Hepatocyte (in vitro differentiated cells): ENCODE measurements at regions not wholly inside any gene's neighbourhood (a gene's known extent, or its start where the extent isn't known, plus 50 kb on each side); places are given as distances from the start of the nearest gene placed in this dataset.

Experiments used
- DNase-seq: peaks from one replicate; pipeline ENCODE4 v3.0.0-alpha.2; 2016; ENCODE audit warnings: low spot score
- H2AFZ ChIP-seq: fragments of 200-600 bp; sonication (generic); 2 replicates; pipeline ENCODE4 v1.6.0; 2016; ENCODE audit warnings: antibody characterized with exemption, mild to moderate bottlenecking
- H3K27ac ChIP-seq: fragments of 200-600 bp; sonication (generic); 2 replicates; pipeline ENCODE4 v1.5.1; 2016; ENCODE audit warnings: mild to moderate bottlenecking
- H3K27me3 ChIP-seq: fragments of 200-600 bp; sonication (generic); 2 replicates; pipeline ENCODE4 v1.6.1; 2016
- H3K36me3 ChIP-seq: fragments of 200-600 bp; sonication (generic); replicated peaks from 2 replicates; pipeline ENCODE4 v1.5.1; 2016; ENCODE audit warnings: low read depth; ENCODE audit not compliant: insufficient read depth
- H3K4me1 ChIP-seq: fragments of 200-600 bp; sonication (generic); 2 replicates; pipeline ENCODE4 v1.5.1; 2016; ENCODE audit warnings: mild to moderate bottlenecking, moderate library complexity; ENCODE audit not compliant: insufficient read depth
- H3K4me2 ChIP-seq: fragments of 200-600 bp; sonication (generic); 2 replicates; pipeline ENCODE4 v1.6.0; 2016
- H3K4me3 ChIP-seq: fragments of 200-600 bp; sonication (generic); 2 replicates; pipeline ENCODE4 v1.5.1; 2016; ENCODE audit warnings: mild to moderate bottlenecking
- H3K79me2 ChIP-seq: fragments of 200-600 bp; sonication (generic); 2 replicates; pipeline ENCODE4 v1.6.0; 2017; ENCODE audit warnings: mild to moderate bottlenecking
- H3K9me2 ChIP-seq: fragments of 200-600 bp; sonication (generic); replicated peaks from 2 replicates; pipeline ENCODE4 v1.6.0; 2017; ENCODE audit warnings: mild to moderate bottlenecking; ENCODE audit not compliant: insufficient read depth
- H3K9me3 ChIP-seq: fragments of 200-600 bp; sonication (generic); 2 replicates; pipeline ENCODE4 v1.5.1; 2016; ENCODE audit warnings: low read depth, mild to moderate bottlenecking
- H4K20me1 ChIP-seq: fragments of 200-600 bp; sonication (generic); 2 replicates; pipeline ENCODE4 v1.6.0; 2016; ENCODE audit warnings: mild to moderate bottlenecking; ENCODE audit not compliant: insufficient read depth, poor library complexity, severe bottlenecking
- CTCF ChIP-seq: fragments of 200-600 bp; sonication (generic); IDR thresholded peaks from 2 replicates; pipeline ENCODE4 v1.5.1; 2016; ENCODE audit warnings: antibody characterized with exemption, mild to moderate bottlenecking; ENCODE audit not compliant: poor library complexity
- EZH2 ChIP-seq: fragments of 200-600 bp; sonication (generic); IDR thresholded peaks from 2 replicates; pipeline ENCODE4 v1.6.1; 2016; ENCODE audit warnings: antibody characterized with exemption, mild to moderate bottlenecking, borderline replicate concordance
- EZH2phosphoT487 ChIP-seq: fragments of 200-600 bp; sonication (generic); IDR thresholded peaks from one replicate; pipeline ENCODE4 v1.6.1; 2018; ENCODE audit warnings: antibody characterized with exemption, mild to moderate bottlenecking, low read depth, moderate library complexity; ENCODE audit not compliant: unreplicated experiment, severe bottlenecking
- WGBS: methylation state at CpG from one replicate; pipeline ENCODE4 v1.1.6; 2016; ENCODE audit warnings: low lambda C conversion rate; ENCODE audit errors: missing lambda C conversion rate; 5-methylcytosine and 5-hydroxymethylcytosine counted together

DNA sequence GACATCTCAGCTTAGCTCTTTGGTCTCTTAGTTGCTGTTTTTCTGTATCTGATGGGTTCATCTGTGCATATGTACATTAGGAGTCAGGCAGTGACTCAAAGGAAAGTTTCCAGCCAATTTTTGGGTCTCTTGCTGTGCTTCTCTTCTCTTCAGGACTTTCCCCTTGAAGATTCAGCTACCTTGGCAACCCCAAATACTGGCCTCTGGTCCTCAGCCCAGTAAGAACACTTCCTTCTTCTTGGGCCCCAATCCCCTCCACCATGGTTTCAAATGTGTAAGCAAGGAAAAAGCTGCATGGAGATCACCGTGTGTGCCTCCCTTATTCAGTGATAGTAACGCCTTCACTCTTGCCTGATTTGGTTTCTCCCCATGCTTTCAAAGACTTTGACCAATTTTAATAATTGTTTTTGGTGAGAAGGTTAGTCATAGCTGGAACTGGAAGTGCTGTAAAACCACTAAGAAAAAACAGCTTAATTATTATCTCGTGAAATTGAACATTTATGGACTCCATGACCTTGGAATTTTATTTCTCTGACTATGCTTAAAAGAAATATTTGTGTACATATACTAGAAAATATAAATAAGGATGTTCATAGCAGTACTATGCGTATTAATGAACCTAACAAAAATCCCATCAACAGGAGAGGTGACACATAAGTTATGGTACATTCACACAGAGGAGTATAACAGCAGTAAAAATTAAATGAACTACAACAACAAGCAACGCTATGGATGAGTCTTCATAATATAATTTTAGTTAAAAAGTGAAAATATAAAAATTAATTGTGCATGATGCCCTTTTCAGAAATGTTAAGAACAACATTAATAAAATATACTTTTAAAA is 125.3 kb upstream of the BCL6 start:
- Histone ChIP-seq H3K9me3 (no peaks in the 10 kb centered on the region), H2AFZ (no peak overlapping the region), H3K9me2 (no peaks in the 10 kb centered on the region), H3K4me2 (no peak overlapping the region), H4K20me1 (no peaks in the 10 kb centered on the region), H3K27me3 (no peaks in the 10 kb centered on the region), H3K36me3 (no peaks in the 10 kb centered on the region), H3K4me3 (no peak overlapping the region), H3K27ac (no peak overlapping the region), H3K79me2 (no peaks in the 10 kb centered on the region), H3K4me1 (no peaks in the 10 kb centered on the region)
- 90% methylated on average over 5 of the region's 5 CpGs for WGBS
- TF ChIP-seq EZH2phosphoT487 (no peak), CTCF (no peak), EZH2 (no peak)
- no peak for DNase-seq

- Histone ChIP-seq H3K27ac (no peak overlapping the region), H2AFZ (no peak overlapping the region), H3K36me3 (no peaks in the 10 kb centered on the region), H3K4me3 (no peak overlapping the region), H3K9me2 (no peaks in the 10 kb centered on the region), H3K79me2 (no peaks in the 10 kb centered on the region), H3K27me3 (no peaks in the 10 kb centered on the region), H3K4me1 (no peaks in the 10 kb centered on the region), H4K20me1 (no peaks in the 10 kb centered on the region), H3K9me3 (no peaks in the 10 kb centered on the region), H3K4me2 (no peak overlapping the region)
- no peak for DNase-seq
- no peak for TF ChIP-seq EZH2phosphoT487
- no peak for TF ChIP-seq CTCF
- TF ChIP-seq EZH2: no peak
Measured at GRCh38 chr3:187871204-187871591, 125.9 kb upstream of the BCL6 start.

- 81% methylated on average over 1 of the region's 1 CpG for WGBS
- no peaks in the 10 kb centered on the region for H3K79me2 ChIP-seq
Measured at GRCh38 chr3:187871848-187872247, 126.6 kb upstream of the BCL6 start.

More at GRCh38 chr3:187871848-187872247, 126.6 kb upstream of the BCL6 start:
- no peak overlapping the region for H2AFZ ChIP-seq
- TF ChIP-seq CTCF (no peak), EZH2 (no peak), EZH2phosphoT487 (no peak)
- H3K4me1 ChIP-seq: no peaks in the 10 kb centered on the region
- no peak overlapping the region for H3K4me2 ChIP-seq
- H3K9me2 ChIP-seq: no peaks in the 10 kb centered on the region
- DNase-seq: no peak
- no peaks in the 10 kb centered on the region for H3K36me3 ChIP-seq
- H3K27me3 ChIP-seq: no peaks in the 10 kb centered on the region
- H3K9me3 ChIP-seq: no peaks in the 10 kb centered on the region
- no peak overlapping the region for H3K27ac ChIP-seq
- no peaks in the 10 kb centered on the region for H4K20me1 ChIP-seq
- H3K4me3 ChIP-seq: no peak overlapping the region
